Urinary bladder (tissue), 3 donors: ENCODE measurements at regions not wholly inside any gene's neighbourhood (a gene's known extent, or its start where the extent isn't known, plus 50 kb on each side); places are given as distances from the start of the nearest gene placed in this dataset.

Experiments
- DNase-seq: peaks from one replicate; pipeline ENCODE4 v3.0.0-alpha.2; 2015; ENCODE audit errors: extremely low spot score
- H3K27ac ChIP-seq: one replicate; pipeline ENCODE4 v1.5.1; 2013; ENCODE audit warnings: low read depth, mild to moderate bottlenecking, moderate library complexity
- H3K36me3 ChIP-seq: one replicate; pipeline ENCODE4 v1.6.1; 2013; ENCODE audit warnings: mild to moderate bottlenecking, moderate library complexity; ENCODE audit not compliant: insufficient read depth
- H3K4me1 ChIP-seq: one replicate; pipeline ENCODE4 v1.6.1; 2013; ENCODE audit warnings: mild to moderate bottlenecking, moderate library complexity; ENCODE audit not compliant: insufficient read depth
- H3K4me3 ChIP-seq: one replicate; pipeline ENCODE4 v1.5.1; 2013; ENCODE audit warnings: low read depth, low read length
- WGBS: extraction: QIAGEN DNeasy Blood & Tissue Kit; methylation state at CpG from one replicate; pipeline ENCODE4 v1.1.7; 2013; 5-methylcytosine and 5-hydroxymethylcytosine counted together
- donor health status: healthy with polysubstance abuse.
- donor health status: healthy.

GRCh38 chr2:82650038-82650437, 1809.0 kb downstream of the SUCLG1 start:
- H3K4me1 ChIP-seq = no peaks in the 10 kb centered on the region
- H3K27ac ChIP-seq = no peak overlapping the region
- H3K4me3 ChIP-seq = no peak overlapping the region
- WGBS = 92% methylated on average over 2 of the region's 2 CpGs
- no peak for DNase-seq
- H3K36me3 ChIP-seq = no peaks in the 10 kb centered on the region

- H3K4me1 ChIP-seq = no peaks in the 10 kb centered on the region
- 95% methylated on average over 2 of the region's 2 CpGs for WGBS
These were observed 1817.4 kb downstream of the SUCLG1 start for GRCh38 chr2:82641598-82642180.

GRCh38 chr2:82636402-82637020, 1822.6 kb downstream of the SUCLG1 start:
- Histone ChIP-seq H3K27ac (no peak overlapping the region), H3K36me3 (no peaks in the 10 kb centered on the region), H3K4me3 (no peak overlapping the region), H3K4me1 (no peaks in the 10 kb centered on the region)
- 93% methylated on average over 3 of the region's 3 CpGs for WGBS
- no peak for DNase-seq

More at GRCh38 chr2:82641598-82642180, 1817.4 kb downstream of the SUCLG1 start:
- H3K36me3 ChIP-seq = no peaks in the 10 kb centered on the region
- DNase-seq = no peak
- no peak overlapping the region for H3K4me3 ChIP-seq
- no peak overlapping the region for H3K27ac ChIP-seq

GRCh38 chr2:82599021-82599420, 1860.1 kb downstream of the SUCLG1 start:
- no peak overlapping the region for H3K27ac ChIP-seq
- no peak overlapping the region for H3K4me3 ChIP-seq
- no peaks in the 10 kb centered on the region for H3K36me3 ChIP-seq
- DNase-seq = no peak
- no peaks in the 10 kb centered on the region for H3K4me1 ChIP-seq

- 91% methylated on average over 1 of the region's 1 CpG for WGBS
- H3K4me1 ChIP-seq = no peaks in the 10 kb centered on the region
- DNase-seq = no peak
These were observed 1862.5 kb downstream of the SUCLG1 start for GRCh38 chr2:82596581-82596980.

GRCh38 chr2:82591718-82592117, 1867.4 kb downstream of the SUCLG1 start:
- WGBS = 67% methylated on average over 3 of the region's 3 CpGs
- H3K4me3 ChIP-seq = no peak overlapping the region
- no peak overlapping the region for H3K27ac ChIP-seq
- DNase-seq = no peak
- H3K4me1 ChIP-seq = no peaks in the 10 kb centered on the region
- H3K36me3 ChIP-seq = no peaks in the 10 kb centered on the region

More at GRCh38 chr2:82596581-82596980, 1862.5 kb downstream of the SUCLG1 start:
- Histone ChIP-seq H3K36me3 (no peaks in the 10 kb centered on the region), H3K4me3 (no peak overlapping the region), H3K27ac (no peak overlapping the region)

GRCh38 chr2:82576656-82577055, 1882.4 kb downstream of the SUCLG1 start:
- Histone ChIP-seq H3K4me3 (no peak overlapping the region), H3K4me1 (no peaks in the 10 kb centered on the region), H3K36me3 (no peaks in the 10 kb centered on the region), H3K27ac (no peak overlapping the region)
- no peak for DNase-seq

- no peak overlapping the region for H3K4me3 ChIP-seq
- no peak overlapping the region for H3K27ac ChIP-seq
- H3K4me1 ChIP-seq = no peaks in the 10 kb centered on the region
- DNase-seq = no peak
- no peaks in the 10 kb centered on the region for H3K36me3 ChIP-seq
- WGBS = 78% methylated on average over 3 of the region's 3 CpGs
These were observed 1919.8 kb downstream of the SUCLG1 start for GRCh38 chr2:82539280-82539621.

GRCh38 chr2:82538590-82539279, 1920.3 kb downstream of the SUCLG1 start:
- Histone ChIP-seq H3K4me3 (no peak overlapping the region), H3K36me3 (no peaks in the 10 kb centered on the region), H3K4me1 (no peaks in the 10 kb centered on the region), H3K27ac (no peak overlapping the region)
- 71% methylated on average over 1 of the region's 1 CpG for WGBS
- DNase-seq = no peak

- Histone ChIP-seq H3K4me3 (no peak overlapping the region), H3K36me3 (no peaks in the 10 kb centered on the region), H3K4me1 (no peaks in the 10 kb centered on the region), H3K27ac (no peak overlapping the region)
- no peak for DNase-seq
- 92% methylated on average over 8 of the region's 8 CpGs for WGBS
These were observed 1930.8 kb downstream of the SUCLG1 start for GRCh38 chr2:82528288-82528687.

GRCh38 chr2:82527124-82527523, 1932.0 kb downstream of the SUCLG1 start:
- no peak for DNase-seq
- H3K36me3 ChIP-seq = no peaks in the 10 kb centered on the region
- no peak overlapping the region for H3K4me3 ChIP-seq
- H3K27ac ChIP-seq = no peak overlapping the region
- WGBS = 97% methylated on average over 12 of the region's 12 CpGs
- no peaks in the 10 kb centered on the region for H3K4me1 ChIP-seq

GRCh38 chr2:82526277-82526676, 1932.8 kb downstream of the SUCLG1 start:
- no peaks in the 10 kb centered on the region for H3K36me3 ChIP-seq
- no peaks in the 10 kb centered on the region for H3K4me1 ChIP-seq
- no peak for DNase-seq
- no peak overlapping the region for H3K4me3 ChIP-seq
- WGBS = 91% methylated on average over 7 of the region's 7 CpGs
- H3K27ac ChIP-seq = no peak overlapping the region

- no peak overlapping the region for H3K27ac ChIP-seq
- no peaks in the 10 kb centered on the region for H3K36me3 ChIP-seq
- DNase-seq = no peak
- H3K4me1 ChIP-seq = no peaks in the 10 kb centered on the region
- WGBS = 90% methylated on average over 8 of the region's 8 CpGs
- no peak overlapping the region for H3K4me3 ChIP-seq
These were observed 1933.3 kb downstream of the SUCLG1 start for GRCh38 chr2:82525744-82526143.

GRCh38 chr2:82524826-82525225, 1934.3 kb downstream of the SUCLG1 start:
- Histone ChIP-seq H3K4me1 (no peaks in the 10 kb centered on the region), H3K4me3 (no peak overlapping the region), H3K27ac (no peak overlapping the region), H3K36me3 (no peaks in the 10 kb centered on the region)
- no peak for DNase-seq
- WGBS = 95% methylated on average over 7 of the region's 7 CpGs
